H1 (cell line): ENCODE measurements at regions not wholly inside any gene's neighbourhood (a gene's known extent, or its start where the extent isn't known, plus 50 kb on each side); places are given as distances from the start of the nearest gene placed in this dataset.

Experiments used
- CTCF ChIA-PET: fragments of 300-600 bp; sonication (Branson Sonifier 250); formaldehyde crosslinking; loops from one replicate; lab custom pipeline; 2021; ENCODE audit not compliant: partially characterized antibody; lab: Charles Lee
- POLR2A ChIA-PET: fragments of 300-600 bp; sonication (Branson Sonifier 250); formaldehyde crosslinking; loops from one replicate; lab custom pipeline; 2021; ENCODE audit warnings: inconsistent platforms; ENCODE audit not compliant: partially characterized antibody; lab: Charles Lee
- DNase-seq, 2 experiments: peaks; one replicate each; pipeline versions ENCODE4 v3.0.0 to v3.0.0-alpha.2; 2010 to 2022; ENCODE audit warnings: low spot score in 2 of 2, low read depth in 1 of 2, mixed read lengths in 1 of 2
- FAIRE-seq: peaks from 2 replicates; lab custom pipeline; 2011; peaks lifted over from hg19 to GRCh38; lab: Jason Lieb, UNC
- H2AFZ ChIP-seq: 2 replicates; pipeline ENCODE4 v1.8.1; 2012; ENCODE audit warnings: low read length, inconsistent platforms
- H2AK5ac ChIP-seq: 2 replicates; pipeline ENCODE4 v1.6.1; 2013; ENCODE audit warnings: low read depth, low read length
- H2BK120ac ChIP-seq: replicated peaks from 2 replicates; pipeline ENCODE3; 2013; ENCODE audit warnings: low read depth, low read length, inconsistent platforms
- H2BK12ac ChIP-seq: 2 replicates; pipeline ENCODE4 v1.6.1; 2013; ENCODE audit warnings: low read depth, low read length
- H2BK15ac ChIP-seq: 2 replicates; pipeline ENCODE4 v1.6.1; 2013; ENCODE audit warnings: low read length
- H2BK20ac ChIP-seq: 2 replicates; pipeline ENCODE4 v1.6.1; 2013; ENCODE audit warnings: low read length
- H2BK5ac ChIP-seq: 2 replicates; pipeline ENCODE4 v1.6.1; 2013; ENCODE audit warnings: low read depth, low read length
- H3K14ac ChIP-seq: 2 replicates; pipeline ENCODE4 v1.6.1; 2013; ENCODE audit warnings: inconsistent platforms; ENCODE audit not compliant: insufficient read length
- H3K18ac ChIP-seq: 2 replicates; pipeline ENCODE4 v1.6.1; 2013; ENCODE audit warnings: low read length; ENCODE audit errors: extremely low read depth
- H3K23ac ChIP-seq: 2 replicates; pipeline ENCODE4 v1.6.1; 2013; ENCODE audit warnings: inconsistent platforms; ENCODE audit not compliant: insufficient read length
- H3K23me2 ChIP-seq: 2 replicates; pipeline ENCODE4 v1.6.1; 2013; ENCODE audit warnings: low read depth, low read length
- H3K27ac ChIP-seq: 2 replicates; pipeline ENCODE4 v1.6.1; 2011; ENCODE audit warnings: low read depth, low read length, inconsistent platforms
- H3K27me3 ChIP-seq, 4 experiments: replicated peaks in 1 of 4; 1 replicate in 1 of 4; 2 replicates in 3 of 4; pipeline versions ENCODE4 v1.6.1 to v1.8.1; 2011 to 2013; ENCODE audit warnings: low read length in 3 of 4, mild to moderate bottlenecking in 3 of 4, inconsistent platforms in 2 of 4, mixed read lengths in 2 of 4, moderate library complexity in 1 of 4; ENCODE audit not compliant: control insufficient read depth in 3 of 4, insufficient read depth in 3 of 4; ENCODE audit errors: extremely low read depth in 1 of 4
- H3K36me3 ChIP-seq, 4 experiments: 2 replicates each; pipeline versions ENCODE4 v1.6.1 to v1.8.1; 2011 to 2013; ENCODE audit warnings: mild to moderate bottlenecking in 4 of 4, low read length in 3 of 4, moderate library complexity in 2 of 4, control low read depth in 1 of 4, inconsistent platforms in 1 of 4; ENCODE audit not compliant: insufficient read depth in 4 of 4, control insufficient read depth in 2 of 4
- H3K4ac ChIP-seq: replicated peaks from 2 replicates; pipeline ENCODE3; 2013; ENCODE audit warnings: low read length, low read depth, mixed read lengths, inconsistent platforms; ENCODE audit not compliant: insufficient read length
- H3K4me1 ChIP-seq, 4 experiments: replicated peaks in 1 of 4; 1 replicate in 1 of 4; 2 replicates in 3 of 4; pipeline versions ENCODE4 v1.6.1 to v1.8.1; 2011 to 2013; ENCODE audit warnings: low read length in 3 of 4, inconsistent platforms in 2 of 4, mixed read lengths in 1 of 4; ENCODE audit not compliant: insufficient read depth in 4 of 4, control insufficient read depth in 3 of 4
- H3K4me2 ChIP-seq, 2 experiments: 2 replicates each; pipeline versions ENCODE4 v1.6.1 to v1.8.1; 2011 to 2013; ENCODE audit warnings: low read depth in 2 of 2, low read length in 2 of 2, control low read depth in 1 of 2, inconsistent platforms in 1 of 2, mild to moderate bottlenecking in 1 of 2; ENCODE audit not compliant: insufficient read depth in 1 of 2
- H3K4me3 ChIP-seq, 4 experiments: fragments of 200-600, 300-600 bp in 1 of 4; sonication (generic), shearing (Covaris generic), sonication (Bioruptor Twin) in 1 of 4; 2 replicates each; pipeline versions ENCODE4 v1.5.1 to v1.8.1; 2011 to 2016; ENCODE audit warnings: low read length in 4 of 4, low read depth in 3 of 4, control low read depth in 2 of 4, inconsistent platforms in 2 of 4, mild to moderate bottlenecking in 2 of 4, mixed read lengths in 1 of 4, moderate library complexity in 1 of 4; ENCODE audit not compliant: insufficient read depth in 2 of 4; ENCODE audit errors: extremely low read depth in 1 of 4
- H3K56ac ChIP-seq: replicated peaks from 2 replicates; pipeline ENCODE3; 2013; ENCODE audit warnings: low read depth, mild to moderate bottlenecking, mixed read lengths, low read length, inconsistent platforms; ENCODE audit not compliant: insufficient read length
- H3K79me1 ChIP-seq: 2 replicates; pipeline ENCODE4 v1.6.1; 2013; ENCODE audit warnings: low read depth, low read length, control low read depth
- H3K79me2 ChIP-seq, 2 experiments: 2 replicates each; pipeline versions ENCODE4 v1.6.1 to v1.8.1; 2012 to 2013; ENCODE audit warnings: low read length in 2 of 2, mild to moderate bottlenecking in 2 of 2, inconsistent platforms in 1 of 2; ENCODE audit not compliant: insufficient read depth in 2 of 2, control insufficient read depth in 1 of 2
- H3K9ac ChIP-seq, 4 experiments: replicated peaks in 1 of 4; 1 replicate in 1 of 4; 2 replicates in 3 of 4; pipeline versions ENCODE4 v1.6.1 to v1.8.1; 2011 to 2013; ENCODE audit warnings: low read depth in 3 of 4, low read length in 3 of 4, control low read depth in 2 of 4, mild to moderate bottlenecking in 2 of 4, moderate library complexity in 2 of 4, inconsistent platforms in 1 of 4; ENCODE audit errors: extremely low read depth in 1 of 4
- H3K9me3 ChIP-seq, 2 experiments: 2 replicates each; pipeline versions ENCODE4 v1.6.1 to v1.8.1; 2012 to 2013; ENCODE audit warnings: mild to moderate bottlenecking in 2 of 2, moderate library complexity in 2 of 2, control low read depth in 1 of 2, inconsistent platforms in 1 of 2, low read depth in 1 of 2, low read length in 1 of 2, mixed read lengths in 1 of 2; ENCODE audit not compliant: insufficient read depth in 2 of 2
- H4K20me1 ChIP-seq, 2 experiments: replicated peaks in 1 of 2; 2 replicates each; pipeline versions ENCODE3 to v1.8.1; 2011 to 2013; ENCODE audit warnings: inconsistent platforms in 2 of 2, low read length in 2 of 2, mild to moderate bottlenecking in 1 of 2; ENCODE audit not compliant: insufficient read depth in 2 of 2, control insufficient read depth in 1 of 2
- H4K5ac ChIP-seq: 2 replicates; pipeline ENCODE4 v1.6.1; 2013; ENCODE audit warnings: low read length, low read depth, mixed read lengths, inconsistent platforms; ENCODE audit not compliant: insufficient read length
- H4K8ac ChIP-seq: 2 replicates; pipeline ENCODE4 v1.8.0; 2013; ENCODE audit warnings: mild to moderate bottlenecking, moderate library complexity, low read length, inconsistent platforms; ENCODE audit not compliant: insufficient read depth; ENCODE audit errors: extremely low read depth
- H4K91ac ChIP-seq: replicated peaks from 2 replicates; pipeline ENCODE3; 2013; ENCODE audit warnings: low read length, mixed read lengths, inconsistent platforms; ENCODE audit not compliant: insufficient read length
- ASH2L ChIP-seq: fragments of 200-600, 300-600 bp; sonication (generic); IDR thresholded peaks from one replicate; pipeline ENCODE4 v1.7.1; 2017; ENCODE audit warnings: low read length
- BACH1 ChIP-seq: IDR thresholded peaks from 2 replicates; pipeline ENCODE4 v1.6.1; 2012; ENCODE audit warnings: low read length, improper control_type of control experiment
- CHD2 ChIP-seq: IDR thresholded peaks from 2 replicates; pipeline ENCODE4 v1.6.1; 2012; ENCODE audit warnings: low read length, improper control_type of control experiment
- E2F6 ChIP-seq: IDR thresholded peaks from 2 replicates; pipeline ENCODE4 v1.6.1; 2012; ENCODE audit warnings: inconsistent platforms
- KDM1A ChIP-seq: fragments of 200-600, 300-600 bp; sonication (generic); IDR thresholded peaks from 2 replicates; pipeline ENCODE4 v1.7.1; 2016; ENCODE audit warnings: mild to moderate bottlenecking, low read length, borderline replicate concordance
- MAX ChIP-seq: IDR thresholded peaks from 2 replicates; pipeline ENCODE4 v1.6.1; 2012; ENCODE audit warnings: inconsistent platforms
- RAD21 ChIP-seq, 2 experiments: IDR thresholded peaks in 1 of 2; conservative IDR thresholded peaks in 1 of 2; 2 replicates each; pipeline ENCODE4 v1.6.1; 2011; ENCODE audit warnings: low read depth in 2 of 2, low read length in 2 of 2, improper control_type of control experiment in 1 of 2, inconsistent platforms in 1 of 2, mild to moderate bottlenecking in 1 of 2, moderate library complexity in 1 of 2
- RNF2 ChIP-seq: fragments of 200-900, 300-1000 bp; sonication (generic); IDR thresholded peaks from 2 replicates; pipeline ENCODE4 v1.7.1; 2016; ENCODE audit warnings: borderline replicate concordance, low read depth, mild to moderate bottlenecking, antibody characterized with exemption, low read length; ENCODE audit not compliant: poor library complexity, severe bottlenecking; ENCODE audit errors: missing control alignments
- SAP30 ChIP-seq: fragments of 300-600 bp; sonication (generic); IDR thresholded peaks from 2 replicates; pipeline ENCODE4 v1.7.1; 2012; ENCODE audit warnings: low read length, moderate library complexity, mild to moderate bottlenecking, inconsistent platforms; ENCODE audit not compliant: insufficient read depth, insufficient replicate concordance
- USF2 ChIP-seq: IDR thresholded peaks from 2 replicates; pipeline ENCODE4 v1.6.1; 2011; ENCODE audit warnings: low read length, improper control_type of control experiment
- WGBS, 2 experiments: shearing (Covaris generic) in 1 of 2; methylation state at CpG; one replicate each; pipeline versions ENCODE4 v1.1.6 to v1.1.7; 2013 to 2015; ENCODE audit warnings: low lambda C conversion rate in 2 of 2, mixed read lengths in 2 of 2, inconsistent platforms in 1 of 2, low coverage in 1 of 2, missing lambda C conversion rate in 1 of 2; ENCODE audit not compliant: insufficient replicate concordance in 2 of 2, insufficient coverage in 1 of 2, insufficient read length in 1 of 2; ENCODE audit errors: extremely low coverage in 1 of 2, missing lambda C conversion rate in 1 of 2; 5-methylcytosine and 5-hydroxymethylcytosine counted together

- FAIRE-seq (no peak), DNase-seq (no peak)
- no peak overlapping the region for H2AK5ac ChIP-seq
- H2BK5ac ChIP-seq = no peak overlapping the region
- no peaks in the 10 kb centered on the region for H4K20me1 ChIP-seq
- no peak overlapping the region for H4K8ac ChIP-seq
- H2AFZ ChIP-seq = no peak overlapping the region
- H4K5ac ChIP-seq = no peak overlapping the region
- H3K9me3 ChIP-seq = no peaks in the 10 kb centered on the region
- no peak overlapping the region for H2BK15ac ChIP-seq
- no peaks in the 10 kb centered on the region for H3K79me1 ChIP-seq
- H3K14ac ChIP-seq = no peak overlapping the region
- no peaks in the 10 kb centered on the region for H3K36me3 ChIP-seq
- H2BK120ac ChIP-seq = no peak overlapping the region
- ChIA-PET POLR2A (no interaction called here), CTCF (interaction anchor here (0.8 to 0.9 kb wide), 3 partner anchors 12 to 165 kb away, joined by 3 to 4 read pairs (median 3); no protein-coding TSS in a partner anchor)
- no peaks in the 10 kb centered on the region for H3K27me3 ChIP-seq
- H3K9ac ChIP-seq = no peak overlapping the region
- no peak overlapping the region for H3K4me2 ChIP-seq
- H3K23me2 ChIP-seq = no peaks in the 10 kb centered on the region
- no peak overlapping the region for H3K27ac ChIP-seq
- WGBS, 2 experiments = 90% methylated on average over 6 of the region's 6 CpGs; no CpG with 5 or more reads in 1 of the 2 experiments
- no peak overlapping the region for H2BK20ac ChIP-seq
- no peaks in the 10 kb centered on the region for H3K79me2 ChIP-seq
- H3K23ac ChIP-seq = no peak overlapping the region
- no peak overlapping the region for H3K18ac ChIP-seq
- no peak overlapping the region for H3K56ac ChIP-seq
- H3K4me3 ChIP-seq = no peak overlapping the region
- no peaks in the 10 kb centered on the region for H3K4me1 ChIP-seq
- no peak overlapping the region for H4K91ac ChIP-seq
- no peak overlapping the region for H2BK12ac ChIP-seq
- H3K4ac ChIP-seq = no peak overlapping the region
- TF ChIP-seq E2F6 = no peak
- TF ChIP-seq MAX = no peak
- TF ChIP-seq KDM1A = no peak
- no peak for TF ChIP-seq BACH1
- no peak for TF ChIP-seq SAP30
- no peak for TF ChIP-seq RNF2
- TF ChIP-seq ASH2L = no peak
- TF ChIP-seq RAD21 (IDR thresholded peaks at IDR 0.05 in 1 of 2, conservative IDR thresholded peaks at IDR 0.05 in 1 of 2; ENCODE audit: low read depth in 2 of 2, low read length in 2 of 2) = no peak
- no peak for TF ChIP-seq CHD2
- no peak for TF ChIP-seq USF2
Observed at GRCh38 chr5:68720884-68721610, 372.8 kb upstream of the SLC30A5 start.
